Prostate gland (tissue), 2 donors: ENCODE measurements at regions not wholly inside any gene's neighbourhood (a gene's known extent, or its start where the extent isn't known, plus 50 kb on each side); places are given as distances from the start of the nearest gene placed in this dataset.

Experiments
- CTCF ChIP-seq, 4 experiments: fragments of 200-600 bp in 2 of 4; fragments of 450-650 bp in 2 of 4; sonication (generic) in 2 of 4; IDR thresholded peaks; 1 replicate in 3 of 4; 2 replicates in 1 of 4; pipeline ENCODE4 v1.5.1; 2016 to 2019; ENCODE audit warnings: antibody characterized with exemption in 4 of 4, mild to moderate bottlenecking in 2 of 4, moderate library complexity in 2 of 4
- POLR2A ChIP-seq: fragments of 450-650 bp; IDR thresholded peaks from one replicate; pipeline ENCODE4 v1.6.1; 2016; ENCODE audit warnings: antibody characterized with exemption, mild to moderate bottlenecking
- POLR2AphosphoS5 ChIP-seq: sonication (generic); formaldehyde crosslinking; IDR thresholded peaks from one replicate; pipeline ENCODE4 v1.6.1; 2017; ENCODE audit warnings: antibody characterized with exemption

DNA sequence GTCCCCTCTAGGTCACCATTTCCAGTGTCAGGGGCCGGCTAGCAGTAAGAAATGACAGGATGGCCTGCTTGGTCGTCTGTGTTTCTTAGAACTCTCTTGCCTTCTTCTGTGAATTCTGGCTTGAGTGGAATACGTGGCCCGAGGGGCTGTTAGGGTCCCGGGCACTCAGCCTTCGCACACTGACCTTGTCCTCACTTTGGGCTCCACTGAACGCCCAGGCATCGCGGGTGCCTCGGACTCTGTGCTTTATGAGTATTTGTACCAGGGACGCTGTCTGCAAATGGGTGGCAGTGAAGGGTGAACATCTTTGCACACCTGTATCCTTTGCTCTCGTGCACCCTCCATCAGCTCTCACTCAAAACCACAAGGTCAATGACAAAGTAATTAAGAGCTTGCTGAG is 123.4 kb upstream of the ANO1 start:
- no peak for TF ChIP-seq POLR2A
- TF ChIP-seq CTCF (IDR thresholded peaks at IDR 0.05), result no peak
- TF ChIP-seq POLR2AphosphoS5, result no peak
